ENCODE measurements at regions not wholly inside any gene's neighbourhood (a gene's known extent, or its start where the extent isn't known, plus 50 kb on each side); places are given as distances from the start of the nearest gene placed in this dataset.

GRCh38 chr21:38088916-38089762, 167.7 kb upstream of the KCNJ15 start:
- SMC1A ChIA-PET (ENCODE audit: uncharacterized antibody, unreplicated experiment), result no interaction called here
- POLR2A ChIA-PET, result no interaction called here
- FAIRE-seq (no peak), DNase-seq (ENCODE audit: low read depth, low spot score) (no peak), ATAC-seq (no peak)
- Histone ChIP-seq H3K27me3 (replicated peaks in 1 of 2; ENCODE audit: control insufficient read depth in 2 of 2, insufficient read depth in 2 of 2, low read length in 1 of 2) (no peaks in the 10 kb centered on the region), H3K79me2 (ENCODE audit: control insufficient read depth, insufficient read depth, low read length) (no peaks in the 10 kb centered on the region), H3K4me2 (ENCODE audit: control insufficient read depth, insufficient read depth) (no peak overlapping the region), H3K27ac (ENCODE audit: control insufficient read depth, insufficient read depth) (no peak overlapping the region), H3K4me1 (ENCODE audit: control insufficient read depth, insufficient read depth, low read length) (no peaks in the 10 kb centered on the region), H3K9ac (ENCODE audit: control insufficient read depth, insufficient read depth, low read length) (no peak overlapping the region), H3K9me3 (replicated peaks; ENCODE audit: control insufficient read depth, insufficient read depth, low read length) (no peaks in the 10 kb centered on the region), H4K20me1 (ENCODE audit: control insufficient read depth, insufficient read depth) (no peaks in the 10 kb centered on the region), H3K36me3 (ENCODE audit: control insufficient read depth in 2 of 2, insufficient read depth in 2 of 2, low read length in 1 of 2) (no peaks in the 10 kb centered on the region), H3K4me3 (no peak overlapping the region), H2AFZ (ENCODE audit: control insufficient read depth, low read depth, low read length) (no peak overlapping the region)
- no peak for TF ChIP-seq TCF7 (IDR thresholded peaks at IDR 0.05; ENCODE audit: borderline replicate concordance)
- TF ChIP-seq SMAD5 (IDR thresholded peaks at IDR 0.05; ENCODE audit: low read depth), result no peak
- no peak for TF ChIP-seq ZSCAN29 (IDR thresholded peaks at IDR 0.05)
- TF ChIP-seq BMI1 (IDR thresholded peaks at IDR 0.05; ENCODE audit: borderline replicate concordance), result no peak
- TF ChIP-seq MAX (IDR thresholded peaks at IDR 0.05; ENCODE audit: low read depth, low read length), result no peak
- no peak for TF ChIP-seq CBX3 (IDR thresholded peaks at IDR 0.05; ENCODE audit: borderline replicate concordance, low read depth)
- TF ChIP-seq ZNF384 (IDR thresholded peaks at IDR 0.05; ENCODE audit: borderline replicate concordance, low read depth, low read length), result no peak
- no peak for TF ChIP-seq BCLAF1 (IDR thresholded peaks at IDR 0.05)
- TF ChIP-seq SREBF2 (IDR thresholded peaks at IDR 0.05; ENCODE audit: low read length), result no peak
- TF ChIP-seq POLR2A (IDR thresholded peaks at IDR 0.05; ENCODE audit: low read depth, low read length), result no peak
- TF ChIP-seq HSF1 (IDR thresholded peaks at IDR 0.05; ENCODE audit: low read depth, low read length), result no peak
- no peak for TF ChIP-seq STAT1 (conservative IDR thresholded peaks at IDR 0.05)
- TF ChIP-seq KDM1A (IDR thresholded peaks at IDR 0.05; ENCODE audit: borderline replicate concordance), result no peak
- TF ChIP-seq POLR2AphosphoS2 (IDR thresholded peaks at IDR 0.05; ENCODE audit: low read depth, low read length), result no peak
- TF ChIP-seq NFYB (IDR thresholded peaks at IDR 0.05; ENCODE audit: insufficient read depth, low read depth, low read length), result no peak
- no peak for TF ChIP-seq PBX3 (IDR thresholded peaks at IDR 0.05; ENCODE audit: insufficient replicate concordance, low read depth, low read length)
- intact Hi-C loops (cut with micrococcal nuclease; ENCODE audit: unreplicated experiment) (no loop called here), in situ Hi-C loops (cut with MboI) (no loop called here)
- no TSS peak for BruUV-seq (replicated peaks)
- CTCF ChIA-PET, result no interaction called here
- WGBS (ENCODE audit: insufficient coverage, insufficient replicate concordance, low lambda C conversion rate, missing lambda C conversion rate), result 57% methylated on average over 13 of the region's 13 CpGs
- RAD21 ChIA-PET (ENCODE audit: unreplicated experiment), result no interaction called here
